OCI-LY7 (cell line): ENCODE measurements at regions not wholly inside any gene's neighbourhood (a gene's known extent, or its start where the extent isn't known, plus 50 kb on each side); places are given as distances from the start of the nearest gene placed in this dataset.

Source experiments
- CTCF ChIP-seq: fragments of 200-600 bp; sonication (generic); conservative IDR thresholded peaks from 2 replicates; pipeline ENCODE4 v1.5.1; 2014; ENCODE audit warnings: mild to moderate bottlenecking, antibody characterized with exemption, low read length, moderate library complexity, mixed read lengths
- EZH2phosphoT487 ChIP-seq: fragments of 200-600 bp; sonication (generic); IDR thresholded peaks from 2 replicates; pipeline ENCODE4 v1.6.1; 2018; ENCODE audit warnings: low read depth, borderline replicate concordance, mild to moderate bottlenecking, mixed run types, antibody characterized with exemption, low read length, moderate library complexity, mixed read lengths

- TF ChIP-seq CTCF: no peak
- no peak for TF ChIP-seq EZH2phosphoT487
Observed at GRCh38 chr12:58819345-58819744, 101.0 kb downstream of the LRIG3 start.
